Osteoblast (primary cell): ENCODE measurements at regions not wholly inside any gene's neighbourhood (a gene's known extent, or its start where the extent isn't known, plus 50 kb on each side); places are given as distances from the start of the nearest gene placed in this dataset.

Experiments used
- DNase-seq: peaks from one replicate; pipeline ENCODE4 v3.0.0; 2011; ENCODE audit warnings: low spot score, mixed read lengths; ENCODE audit not compliant: insufficient read length; ENCODE audit errors: missing footprints
- H2AFZ ChIP-seq: 2 replicates; pipeline ENCODE4 v1.6.0; 2011; ENCODE audit warnings: mild to moderate bottlenecking, low read length
- H3K27ac ChIP-seq: 2 replicates; pipeline ENCODE4 v1.5.1; 2011; ENCODE audit warnings: mild to moderate bottlenecking, low read depth, low read length, moderate library complexity
- H3K27me3 ChIP-seq: 2 replicates; pipeline ENCODE4 v1.6.0; 2012; ENCODE audit warnings: mild to moderate bottlenecking, control low read depth, inconsistent platforms, low read length, moderate library complexity; ENCODE audit not compliant: insufficient read depth
- H3K36me3 ChIP-seq: 2 replicates; pipeline ENCODE4 v1.5.1; 2011; ENCODE audit warnings: mild to moderate bottlenecking, low read length, control low read depth, moderate library complexity; ENCODE audit not compliant: insufficient read depth
- H3K4me1 ChIP-seq: 2 replicates; pipeline ENCODE4 v1.5.1; 2011; ENCODE audit warnings: mild to moderate bottlenecking, low read length, control low read depth, moderate library complexity; ENCODE audit not compliant: insufficient read depth
- H3K4me2 ChIP-seq: 2 replicates; pipeline ENCODE4 v1.6.0; 2011; ENCODE audit warnings: mild to moderate bottlenecking, low read length; ENCODE audit not compliant: insufficient read depth
- H3K4me3 ChIP-seq: fragments of 200-600 bp; sonication (generic); 3 replicates; pipeline ENCODE4 v1.5.1; 2012; ENCODE audit warnings: mild to moderate bottlenecking, low read length, inconsistent platforms; ENCODE audit not compliant: insufficient read depth
- H3K79me2 ChIP-seq: 2 replicates; pipeline ENCODE4 v1.6.0; 2012; ENCODE audit warnings: mild to moderate bottlenecking, low read length, control low read depth, inconsistent platforms; ENCODE audit not compliant: insufficient read depth
- H3K9me3 ChIP-seq: 2 replicates; pipeline ENCODE4 v1.5.1; 2011; ENCODE audit warnings: low read depth, low read length, control low read depth
- H4K20me1 ChIP-seq: 2 replicates; pipeline ENCODE4 v1.6.0; 2012; ENCODE audit warnings: mild to moderate bottlenecking, low read length, control low read depth; ENCODE audit not compliant: insufficient read depth
- CTCF ChIP-seq: IDR thresholded peaks from 2 replicates; pipeline ENCODE4 v1.5.1; 2011; ENCODE audit warnings: mild to moderate bottlenecking, low read depth, low read length, moderate library complexity; ENCODE audit errors: extremely low read depth

DNA sequence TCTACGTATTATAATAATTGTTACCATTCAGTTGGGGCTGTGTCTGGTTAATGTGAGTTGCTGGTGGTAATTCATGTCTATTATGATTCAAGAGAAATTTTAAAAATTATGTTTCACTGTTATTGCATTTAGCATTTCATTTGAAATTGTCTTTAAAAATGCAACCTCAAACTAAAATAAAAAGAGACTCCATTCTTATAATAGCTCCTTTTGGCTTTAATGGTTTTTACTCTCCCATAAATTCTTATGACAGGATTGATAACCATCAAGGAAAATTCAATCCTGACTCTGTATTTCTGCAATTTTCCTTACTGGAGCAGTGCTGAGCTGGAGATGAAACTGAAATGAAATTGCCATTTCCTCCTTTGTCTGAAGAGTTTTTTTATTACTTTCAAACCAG lies 262.7 kb downstream of the REEP3 start:
- Histone ChIP-seq H3K79me2 (no peaks in the 10 kb centered on the region), H3K9me3 (no peaks in the 10 kb centered on the region), H3K27me3 (peaks cover 16% of the 10 kb centered on the region), H3K36me3 (no peaks in the 10 kb centered on the region), H3K4me2 (no peak overlapping the region), H4K20me1 (no peaks in the 10 kb centered on the region), H2AFZ (no peak overlapping the region), H3K4me3 (no peak overlapping the region), H3K4me1 (no peaks in the 10 kb centered on the region), H3K27ac (no peak overlapping the region)
- no peak for TF ChIP-seq CTCF
- DNase-seq, result no peak

- no peak for DNase-seq
- peaks cover 8% of the 10 kb centered on the region for H3K27me3 ChIP-seq
Measured at GRCh38 chr10:63788152-63788821, 267.1 kb downstream of the REEP3 start.

GRCh38 chr10:63795094-63795860 lies 274.1 kb downstream of the REEP3 start:
- Histone ChIP-seq H3K9me3 (peaks cover 2% of the 10 kb centered on the region), H3K36me3 (no peaks in the 10 kb centered on the region), H3K4me3 (no peak overlapping the region), H3K79me2 (no peaks in the 10 kb centered on the region), H2AFZ (no peak overlapping the region), H4K20me1 (no peaks in the 10 kb centered on the region), H3K4me1 (peaks cover 13% of the 10 kb centered on the region), H3K27ac (no peak overlapping the region), H3K4me2 (no peak overlapping the region), H3K27me3 (peaks cover 4% of the 10 kb centered on the region)
- no peak for DNase-seq
- no peak for TF ChIP-seq CTCF

More at GRCh38 chr10:63788152-63788821, 267.1 kb downstream of the REEP3 start:
- Histone ChIP-seq H4K20me1 (no peaks in the 10 kb centered on the region), H3K4me2 (no peak overlapping the region), H3K4me1 (no peaks in the 10 kb centered on the region), H3K27ac (no peak overlapping the region), H3K36me3 (no peaks in the 10 kb centered on the region), H3K79me2 (no peaks in the 10 kb centered on the region), H2AFZ (no peak overlapping the region), H3K9me3 (peaks cover 2% of the 10 kb centered on the region), H3K4me3 (no peak overlapping the region)
- TF ChIP-seq CTCF, result no peak
